DND-41 (cell line): ENCODE measurements at regions not wholly inside any gene's neighbourhood (a gene's known extent, or its start where the extent isn't known, plus 50 kb on each side); places are given as distances from the start of the nearest gene placed in this dataset.
"Not testable (repeated sequence)": the region's sequence is repeated elsewhere in the genome, so short reads cannot be mapped to it uniquely, and the experiment has no call there.

ENCODE experiments used
- ATAC-seq: fragments of 200-7000 bp; cut with Tn5 transposase; 3 replicates; pipeline ENCODE4 v1.9.1; 2021; ENCODE audit warnings: low read depth; ENCODE audit not compliant: insufficient read depth
- DNase-seq: peaks from one replicate; pipeline ENCODE4 v3.0.0-alpha.2; 2020
- H2AFZ ChIP-seq: 2 replicates; pipeline ENCODE4 v1.6.0; 2012; ENCODE audit warnings: low read depth, low read length
- H3K27ac ChIP-seq: 2 replicates; pipeline ENCODE4 v1.5.1; 2012; ENCODE audit warnings: low read length, inconsistent platforms
- H3K27me3 ChIP-seq: fragments of 200-600 bp; sonication (generic); 2 replicates; pipeline ENCODE4 v1.6.0; 2012; ENCODE audit warnings: low read length, mild to moderate bottlenecking, inconsistent platforms; ENCODE audit not compliant: insufficient read depth, poor library complexity
- H3K36me3 ChIP-seq: 2 replicates; pipeline ENCODE4 v1.5.1; 2012; ENCODE audit warnings: low read length, inconsistent platforms; ENCODE audit not compliant: insufficient read depth
- H3K4me1 ChIP-seq: 2 replicates; pipeline ENCODE4 v1.5.1; 2012; ENCODE audit warnings: mild to moderate bottlenecking, low read length; ENCODE audit not compliant: insufficient read depth
- H3K4me2 ChIP-seq: 2 replicates; pipeline ENCODE4 v1.6.0; 2012; ENCODE audit warnings: mild to moderate bottlenecking, moderate library complexity, low read length, inconsistent platforms; ENCODE audit not compliant: insufficient read depth
- H3K4me3 ChIP-seq, 2 experiments: fragments of 200-600 bp in 1 of 2; shearing (Covaris generic) in 1 of 2; 2 replicates each; pipeline ENCODE4 v1.5.1; 2012 to 2016; ENCODE audit warnings: inconsistent platforms in 2 of 2, low read length in 2 of 2, mild to moderate bottlenecking in 2 of 2, low read depth in 1 of 2, moderate library complexity in 1 of 2
- H3K79me2 ChIP-seq: 2 replicates; pipeline ENCODE4 v1.6.0; 2012; ENCODE audit warnings: low read length, inconsistent platforms; ENCODE audit not compliant: insufficient read depth
- H3K9ac ChIP-seq: 2 replicates; pipeline ENCODE4 v1.6.0; 2012; ENCODE audit warnings: low read depth, mild to moderate bottlenecking, inconsistent platforms, low read length, moderate library complexity
- H3K9me3 ChIP-seq: 2 replicates; pipeline ENCODE4 v1.5.1; 2012; ENCODE audit warnings: low read length, moderate library complexity, mild to moderate bottlenecking, inconsistent platforms; ENCODE audit not compliant: insufficient read depth, severe bottlenecking
- H4K20me1 ChIP-seq: 2 replicates; pipeline ENCODE4 v1.6.0; 2012; ENCODE audit warnings: low read length; ENCODE audit not compliant: insufficient read depth
- CTCF ChIP-seq: IDR thresholded peaks from 2 replicates; pipeline ENCODE4 v1.5.1; 2012; ENCODE audit warnings: borderline replicate concordance, low read length, moderate library complexity, mild to moderate bottlenecking; ENCODE audit not compliant: poor library complexity, severe bottlenecking; ENCODE audit errors: extremely low read depth
- EZH2 ChIP-seq: IDR thresholded peaks from 3 replicates; pipeline ENCODE4 v1.6.1; 2012; ENCODE audit warnings: borderline replicate concordance, low read depth, mild to moderate bottlenecking, moderate library complexity, low read length, inconsistent platforms; ENCODE audit not compliant: severe bottlenecking

GRCh38 chr12:39671898-39672875 lies 52.6 kb upstream of the ABCD2 start:
- H3K4me3 ChIP-seq, result no peak overlapping the region
- no peak overlapping the region for H2AFZ ChIP-seq
- no peaks in the 10 kb centered on the region for H3K79me2 ChIP-seq
- H3K4me1 ChIP-seq, result no peaks in the 10 kb centered on the region
- H3K4me2 ChIP-seq, result no peak overlapping the region
- H3K27ac ChIP-seq, result no peak overlapping the region
- H3K9ac ChIP-seq, result no peak overlapping the region
- peaks cover 4% of the 10 kb centered on the region for H3K9me3 ChIP-seq
- no peaks in the 10 kb centered on the region for H4K20me1 ChIP-seq
- no peaks in the 10 kb centered on the region for H3K27me3 ChIP-seq
- TF ChIP-seq CTCF (no peak), EZH2 (no peak)
- DNase-seq, result no peak
- no peaks in the 10 kb centered on the region for H3K36me3 ChIP-seq
- no peak for ATAC-seq

GRCh38 chr12:39669539-39669938 lies 49.9 kb upstream of the ABCD2 start:
- not testable (repeated sequence) for H3K36me3 ChIP-seq, H3K9me3 ChIP-seq, H3K4me3 ChIP-seq, H4K20me1 ChIP-seq, H3K4me2 ChIP-seq, H3K27me3 ChIP-seq, H3K4me1 ChIP-seq, H3K9ac ChIP-seq, H3K79me2 ChIP-seq, H2AFZ ChIP-seq, H3K27ac ChIP-seq
- 0 out of 3 replicates have a peak, but pooled peaks have one; percentile 47 for ATAC-seq
- peak; percentile 36 for DNase-seq
